GM12865 (cell line): ENCODE measurements at regions not wholly inside any gene's neighbourhood (a gene's known extent, or its start where the extent isn't known, plus 50 kb on each side); places are given as distances from the start of the nearest gene placed in this dataset.
"Not testable (repeated sequence)": the region's sequence is repeated elsewhere in the genome, so short reads cannot be mapped to it uniquely, and the experiment has no call there.

Source experiments
- DNase-seq: peaks from one replicate; pipeline ENCODE4 v3.0.0; 2010; ENCODE audit warnings: low read depth
- H3K4me3 ChIP-seq: 2 replicates; pipeline ENCODE4 v1.5.1; 2011; ENCODE audit warnings: mild to moderate bottlenecking, low read depth, low read length, control low read depth
- TF ChIP-seq, protein P1 (sequence below): IDR thresholded peaks from 2 replicates; pipeline ENCODE4 v1.5.1; 2011; ENCODE audit warnings: low read length, control low read depth, low read depth, inconsistent platforms; ENCODE audit not compliant: insufficient read depth; ENCODE audit errors: missing control alignments

DNA sequence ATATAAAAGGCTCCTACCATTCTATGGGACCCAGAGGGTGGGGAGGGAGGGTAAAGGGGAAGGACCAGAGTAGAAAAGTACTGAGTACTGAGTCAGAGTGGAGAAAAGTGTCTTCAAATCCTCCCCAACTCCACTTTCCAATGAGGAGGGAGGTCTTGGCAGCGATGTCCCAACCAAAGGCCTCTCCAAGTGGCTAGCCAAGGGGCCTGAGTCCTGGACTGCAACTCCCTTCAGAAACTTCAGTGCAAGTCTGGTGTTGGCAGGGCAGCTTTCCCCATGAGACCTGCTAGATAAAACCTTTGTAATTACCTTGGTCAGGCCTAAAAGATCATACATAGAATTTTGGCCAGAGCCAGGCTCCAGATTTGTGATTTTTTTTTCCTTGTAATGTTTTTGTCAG is 111.3 kb upstream of the TNPO1 start:
- TF ChIP-seq, protein P1, sequence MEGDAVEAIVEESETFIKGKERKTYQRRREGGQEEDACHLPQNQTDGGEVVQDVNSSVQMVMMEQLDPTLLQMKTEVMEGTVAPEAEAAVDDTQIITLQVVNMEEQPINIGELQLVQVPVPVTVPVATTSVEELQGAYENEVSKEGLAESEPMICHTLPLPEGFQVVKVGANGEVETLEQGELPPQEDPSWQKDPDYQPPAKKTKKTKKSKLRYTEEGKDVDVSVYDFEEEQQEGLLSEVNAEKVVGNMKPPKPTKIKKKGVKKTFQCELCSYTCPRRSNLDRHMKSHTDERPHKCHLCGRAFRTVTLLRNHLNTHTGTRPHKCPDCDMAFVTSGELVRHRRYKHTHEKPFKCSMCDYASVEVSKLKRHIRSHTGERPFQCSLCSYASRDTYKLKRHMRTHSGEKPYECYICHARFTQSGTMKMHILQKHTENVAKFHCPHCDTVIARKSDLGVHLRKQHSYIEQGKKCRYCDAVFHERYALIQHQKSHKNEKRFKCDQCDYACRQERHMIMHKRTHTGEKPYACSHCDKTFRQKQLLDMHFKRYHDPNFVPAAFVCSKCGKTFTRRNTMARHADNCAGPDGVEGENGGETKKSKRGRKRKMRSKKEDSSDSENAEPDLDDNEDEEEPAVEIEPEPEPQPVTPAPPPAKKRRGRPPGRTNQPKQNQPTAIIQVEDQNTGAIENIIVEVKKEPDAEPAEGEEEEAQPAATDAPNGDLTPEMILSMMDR, result no peak
- no peak for DNase-seq
- H3K4me3 ChIP-seq, result no peak overlapping the region

DNA sequence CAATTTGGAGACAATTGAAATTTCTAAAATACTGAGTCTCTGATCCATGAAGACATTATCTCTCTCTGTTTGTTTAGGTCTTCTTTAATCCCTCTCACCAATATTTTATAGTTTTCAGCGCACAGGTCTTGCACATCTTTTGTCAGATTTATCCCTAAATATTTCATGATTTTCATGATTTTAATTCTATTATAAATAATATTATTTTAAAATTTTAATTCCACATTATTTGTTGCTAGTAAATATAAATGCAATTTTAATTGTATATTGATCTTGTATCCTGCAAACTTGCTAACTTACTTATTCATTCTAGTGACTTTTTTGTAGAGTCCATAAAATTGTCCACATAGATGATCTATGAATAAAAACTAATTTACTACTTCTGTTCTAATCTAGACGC is 112.6 kb upstream of the TNPO1 start:
- DNase-seq, result no peak

DNA sequence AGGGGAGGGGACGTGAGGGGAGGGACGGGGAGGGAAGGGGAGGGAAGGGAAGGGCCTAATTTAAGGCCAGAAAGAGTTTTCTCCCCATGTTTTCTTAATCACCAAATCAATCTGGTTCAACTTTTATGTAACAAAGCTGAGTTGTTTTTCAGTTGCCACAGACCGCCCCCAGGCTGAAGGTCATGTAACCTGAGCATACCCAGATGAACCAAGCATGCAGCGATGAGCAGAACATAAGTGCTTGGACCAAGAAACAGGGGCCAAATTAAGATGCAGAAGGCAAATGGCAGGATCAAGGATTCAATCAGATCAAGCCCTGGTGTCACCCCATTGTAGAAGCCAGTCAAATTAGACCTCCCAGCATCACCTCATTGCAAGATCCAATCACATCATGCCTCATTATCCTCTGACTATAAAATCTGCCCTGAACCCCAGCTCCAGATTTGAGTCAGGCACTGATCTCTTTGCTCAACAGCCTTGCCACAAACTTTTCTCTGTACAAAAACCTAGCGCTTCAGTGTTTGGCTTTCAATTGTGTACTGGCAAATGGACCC is 113.5 kb upstream of the TNPO1 start:
- H3K4me3 ChIP-seq, result no peak overlapping the region
- peak; percentile 29 for DNase-seq
- TF ChIP-seq, protein P1, result no peak

More for the DNA sequence above, 112.6 kb upstream of the TNPO1 start:
- TF ChIP-seq, protein P1, result no peak
- H3K4me3 ChIP-seq, result no peak overlapping the region

DNA sequence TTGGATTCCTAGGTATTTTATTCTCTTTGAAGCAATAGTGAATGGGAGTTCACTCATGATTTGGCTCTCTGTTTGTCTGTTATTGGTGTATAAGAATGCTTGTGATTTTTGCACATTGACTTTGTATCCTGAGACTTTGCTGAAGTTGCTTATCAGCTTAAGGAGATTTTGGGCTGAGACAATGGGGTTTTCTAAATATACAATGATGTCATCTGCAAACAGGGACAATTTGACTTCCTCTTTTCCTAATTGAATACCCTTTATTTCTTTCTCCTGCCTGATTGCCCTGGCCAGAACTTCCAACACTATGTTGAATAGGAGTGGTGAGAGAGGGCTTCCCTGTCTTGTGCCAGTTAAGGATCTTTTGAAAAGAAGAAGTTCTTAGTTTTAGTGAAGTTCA is 114.4 kb upstream of the TNPO1 start:
- not testable (repeated sequence) for DNase-seq

DNA sequence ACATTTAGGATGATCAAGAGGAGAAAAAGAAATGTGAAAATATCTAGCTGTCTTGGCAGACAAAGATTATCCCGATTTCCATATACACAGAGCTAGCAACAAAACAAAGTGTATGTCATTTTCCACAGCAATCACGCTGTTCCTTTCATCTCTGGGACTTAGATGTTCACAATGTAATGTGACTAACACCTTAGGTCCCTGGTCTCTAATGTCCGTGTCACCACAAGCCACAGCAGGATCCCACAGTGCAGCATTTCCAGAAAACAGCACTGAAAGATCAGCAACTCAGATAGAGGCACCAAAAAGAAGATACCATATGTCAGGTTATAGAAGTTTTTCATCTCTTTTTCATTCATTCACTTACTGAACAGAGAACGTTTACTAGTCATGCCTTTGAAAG is 118.0 kb upstream of the TNPO1 start:
- TF ChIP-seq, protein P1, result no peak
- no peak for DNase-seq
- no peak overlapping the region for H3K4me3 ChIP-seq

More for the DNA sequence above, 114.4 kb upstream of the TNPO1 start:
- not testable (repeated sequence) for H3K4me3 ChIP-seq

DNA sequence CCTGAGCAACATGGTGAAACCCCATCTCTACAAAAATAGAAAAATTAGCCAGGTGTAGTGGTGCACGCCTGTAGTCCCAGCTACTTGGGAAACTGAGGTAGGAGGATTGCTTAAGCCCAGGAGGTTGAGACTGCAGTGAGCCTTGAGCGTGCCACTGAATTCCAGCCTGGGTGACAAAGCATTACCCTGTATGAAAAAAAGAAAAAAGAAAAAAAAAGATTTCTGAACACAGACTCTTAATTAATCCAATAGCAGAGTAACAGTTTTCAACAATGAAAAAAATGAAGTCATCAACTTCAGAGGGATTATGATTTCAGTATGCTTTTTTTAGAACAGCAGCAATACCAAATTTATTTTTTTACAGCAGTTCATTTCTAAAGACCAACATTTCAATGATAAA is 118.8 kb upstream of the TNPO1 start:
- TF ChIP-seq, protein P1, result no peak
- DNase-seq, result no peak
- no peak overlapping the region for H3K4me3 ChIP-seq

DNA sequence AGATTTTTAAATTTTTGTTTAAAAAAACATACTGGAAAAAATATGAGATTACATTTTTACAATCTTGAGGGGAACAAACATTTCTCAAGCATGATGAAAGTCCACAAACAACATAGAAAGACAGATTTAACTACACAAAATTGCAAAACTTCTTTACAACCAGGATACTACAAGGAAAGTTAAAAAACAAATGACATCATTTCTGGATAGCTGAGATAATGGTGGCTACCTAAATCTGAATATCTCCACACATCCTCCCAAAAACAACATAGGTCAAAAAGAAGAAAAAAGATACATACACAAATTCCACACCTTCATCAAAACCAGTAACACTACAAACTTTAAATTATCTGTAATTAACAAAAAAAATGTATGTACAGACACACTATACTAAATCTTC is 120.8 kb upstream of the TNPO1 start:
- TF ChIP-seq, protein P1, result no peak
- no peak for DNase-seq
- no peak overlapping the region for H3K4me3 ChIP-seq
